IMR-90 (cell line): ENCODE measurements at regions not wholly inside any gene's neighbourhood (a gene's known extent, or its start where the extent isn't known, plus 50 kb on each side); places are given as distances from the start of the nearest gene placed in this dataset.

ENCODE experiments used
- ATAC-seq: fragments of 200-7000 bp; cut with Tn5 transposase; 2 replicates; pipeline ENCODE4 v1.9.1; 2020; ENCODE audit warnings: low read depth, mild to moderate bottlenecking, moderate library complexity
- BruUV-seq: library from RNA; stranded (reverse); fragments of 400-500 nt; replicated peaks from 2 replicates; lab custom pipeline; 2021; lab: Mats Ljungman, UMichigan
- CTCF ChIA-PET: fragments of 300-600 bp; formaldehyde crosslinking; extraction: SDS; loops from one replicate; lab custom pipeline; 2021; ENCODE audit warnings: antibody characterized with exemption; lab: Yijun Ruan, JAX
- POLR2A ChIA-PET: fragments of 300-600 bp; sonication (Branson Sonifier 250); formaldehyde crosslinking; loops from one replicate; lab custom pipeline; 2022; ENCODE audit warnings: antibody characterized with exemption; ENCODE audit not compliant: unreplicated experiment; lab: Charles Lee
- DNase-seq: peaks from one replicate; pipeline ENCODE4 v3.0.0; 2013
- H2AFZ ChIP-seq: replicated peaks from 2 replicates; pipeline ENCODE3; 2013; ENCODE audit warnings: low read length, mild to moderate bottlenecking; ENCODE audit not compliant: poor library complexity
- H2AK5ac ChIP-seq: 2 replicates; pipeline ENCODE4 v1.6.1; 2013; ENCODE audit warnings: low read depth, low read length, inconsistent platforms
- H2AK9ac ChIP-seq: replicated peaks from 2 replicates; pipeline ENCODE3; 2013; ENCODE audit warnings: mild to moderate bottlenecking, low read depth, low read length, moderate library complexity; ENCODE audit not compliant: poor library complexity
- H2BK120ac ChIP-seq: 2 replicates; pipeline ENCODE4 v1.6.1; 2013; ENCODE audit warnings: low read depth, low read length, inconsistent platforms
- H2BK15ac ChIP-seq: 3 replicates; pipeline ENCODE4 v1.6.1; 2013; ENCODE audit warnings: low read depth, low read length, inconsistent platforms
- H2BK20ac ChIP-seq: 2 replicates; pipeline ENCODE4 v1.6.1; 2013; ENCODE audit warnings: low read depth, mild to moderate bottlenecking, inconsistent platforms, low read length, moderate library complexity
- H2BK5ac ChIP-seq: 2 replicates; pipeline ENCODE4 v1.6.1; 2013; ENCODE audit warnings: mild to moderate bottlenecking, low read depth, low read length, inconsistent platforms; ENCODE audit not compliant: poor library complexity, severe bottlenecking
- H3K14ac ChIP-seq: replicated peaks from 2 replicates; pipeline ENCODE4 v1.6.1; 2013; ENCODE audit warnings: low read depth, low read length, inconsistent platforms
- H3K18ac ChIP-seq: 2 replicates; pipeline ENCODE4 v1.6.1; 2013; ENCODE audit warnings: low read depth, low read length, control low read depth
- H3K23ac ChIP-seq: 2 replicates; pipeline ENCODE4 v1.6.1; 2013; ENCODE audit warnings: low read depth, low read length, inconsistent platforms
- H3K27ac ChIP-seq: 2 replicates; pipeline ENCODE4 v1.5.1; 2013; ENCODE audit warnings: mild to moderate bottlenecking, control low read depth, low read length; ENCODE audit not compliant: insufficient read depth
- H3K27me3 ChIP-seq: 2 replicates; pipeline ENCODE4 v1.6.1; 2013; ENCODE audit warnings: low read length; ENCODE audit not compliant: control insufficient read depth, insufficient read depth
- H3K36me3 ChIP-seq: 2 replicates; pipeline ENCODE4 v1.6.1; 2013; ENCODE audit warnings: low read length, mixed read lengths; ENCODE audit not compliant: control insufficient read depth, insufficient read depth
- H3K4ac ChIP-seq: 2 replicates; pipeline ENCODE4 v1.6.1; 2013; ENCODE audit warnings: low read depth, low read length, inconsistent platforms
- H3K4me1 ChIP-seq: 2 replicates; pipeline ENCODE4 v1.6.1; 2013; ENCODE audit warnings: low read length, mixed read lengths; ENCODE audit not compliant: control insufficient read depth, insufficient read depth
- H3K4me2 ChIP-seq: 2 replicates; pipeline ENCODE4 v1.6.1; 2013; ENCODE audit warnings: low read depth, mild to moderate bottlenecking, control low read depth, low read length, moderate library complexity
- H3K4me3 ChIP-seq: 2 replicates; pipeline ENCODE4 v1.5.1; 2013; ENCODE audit warnings: low read depth, mild to moderate bottlenecking, control low read depth, low read length, moderate library complexity; ENCODE audit not compliant: insufficient read depth
- H3K56ac ChIP-seq: 2 replicates; pipeline ENCODE4 v1.6.1; 2013; ENCODE audit warnings: low read length, inconsistent platforms; ENCODE audit not compliant: insufficient read depth; ENCODE audit errors: extremely low read depth
- H3K79me1 ChIP-seq, 2 experiments: 2 replicates each; pipeline ENCODE4 v1.6.1; 2013; ENCODE audit warnings: low read length in 2 of 2, inconsistent platforms in 1 of 2, low read depth in 1 of 2
- H3K9ac ChIP-seq: 2 replicates; pipeline ENCODE4 v1.6.1; 2013; ENCODE audit warnings: low read depth, low read length, control low read depth
- H3K9me1 ChIP-seq: 2 replicates; pipeline ENCODE4 v1.6.1; 2013; ENCODE audit warnings: low read length, inconsistent platforms; ENCODE audit not compliant: insufficient read depth
- H3K9me3 ChIP-seq: 2 replicates; pipeline ENCODE4 v1.6.1; 2013; ENCODE audit warnings: low read length; ENCODE audit not compliant: control insufficient read depth, insufficient read depth
- H4K20me1 ChIP-seq: 2 replicates; pipeline ENCODE4 v1.6.1; 2013; ENCODE audit warnings: low read length, inconsistent platforms; ENCODE audit not compliant: insufficient read depth
- H4K5ac ChIP-seq: 2 replicates; pipeline ENCODE4 v1.6.1; 2013; ENCODE audit warnings: mild to moderate bottlenecking, low read depth, low read length, control low read depth
- H4K8ac ChIP-seq, 2 experiments: 2 replicates each; pipeline ENCODE4 v1.6.1; 2013; ENCODE audit warnings: low read depth in 2 of 2, low read length in 2 of 2, control low read depth in 1 of 2, inconsistent platforms in 1 of 2
- H4K91ac ChIP-seq: 2 replicates; pipeline ENCODE4 v1.6.1; 2013; ENCODE audit warnings: low read depth, low read length, inconsistent platforms; ENCODE audit not compliant: insufficient read depth
- BHLHE40 ChIP-seq: fragments of 150-350 bp; IDR thresholded peaks from 2 replicates; pipeline ENCODE4 v1.6.1; 2016; ENCODE audit warnings: mild to moderate bottlenecking, low read depth, low read length
- CEBPB ChIP-seq: IDR thresholded peaks from 2 replicates; pipeline ENCODE4 v1.6.1; 2012; ENCODE audit warnings: low read depth, low read length, improper control_type of control experiment
- CHD1 ChIP-seq: IDR thresholded peaks from 2 replicates; pipeline ENCODE4 v1.6.1; 2012; ENCODE audit warnings: low read depth, low read length, improper control_type of control experiment
- FOS ChIP-seq: fragments of 150-350 bp; IDR thresholded peaks from 2 replicates; pipeline ENCODE4 v1.6.1; 2016; ENCODE audit warnings: low read depth, low read length
- MAFK ChIP-seq: IDR thresholded peaks from 2 replicates; pipeline ENCODE4 v1.6.1; 2012; ENCODE audit warnings: low read depth, low read length, improper control_type of control experiment
- MAZ ChIP-seq: IDR thresholded peaks from 2 replicates; pipeline ENCODE4 v1.6.1; 2012; ENCODE audit warnings: low read depth, mild to moderate bottlenecking, low read length, improper control_type of control experiment, moderate library complexity, borderline replicate concordance
- MXI1 ChIP-seq: IDR thresholded peaks from 2 replicates; pipeline ENCODE4 v1.6.1; 2012; ENCODE audit warnings: low read depth, mild to moderate bottlenecking, low read length, moderate library complexity, borderline replicate concordance
- NFE2L2 ChIP-seq: fragments of 150-350 bp; IDR thresholded peaks from 2 replicates; pipeline ENCODE4 v1.6.1; 2016; ENCODE audit warnings: low read depth, mild to moderate bottlenecking, low read length
- POLR2A ChIP-seq: IDR thresholded peaks from 2 replicates; pipeline ENCODE4 v1.6.1; 2012; ENCODE audit warnings: mild to moderate bottlenecking, low read depth, low read length
- RAD21 ChIP-seq: IDR thresholded peaks from 2 replicates; pipeline ENCODE4 v1.6.1; 2012; ENCODE audit warnings: low read length, improper control_type of control experiment
- RCOR1 ChIP-seq: IDR thresholded peaks from 2 replicates; pipeline ENCODE4 v1.6.1; 2012; ENCODE audit warnings: mild to moderate bottlenecking, low read length, improper control_type of control experiment; ENCODE audit not compliant: insufficient replicate concordance
- RFX5 ChIP-seq: IDR thresholded peaks from 2 replicates; pipeline ENCODE4 v1.8.0; 2012; ENCODE audit warnings: low read depth, mild to moderate bottlenecking, low read length, moderate library complexity
- SMC3 ChIP-seq: fragments of 150-350 bp; IDR thresholded peaks from 2 replicates; pipeline ENCODE4 v1.6.1; 2016; ENCODE audit warnings: low read depth, mild to moderate bottlenecking, antibody characterized with exemption, low read length, moderate library complexity
- WGBS, 2 experiments: methylation state at CpG; one replicate each; pipeline versions ENCODE4 v1.1.5 to v1.1.7; 2013; ENCODE audit warnings: missing lambda C conversion rate in 2 of 2; ENCODE audit not compliant: insufficient read length in 1 of 2; ENCODE audit errors: extremely low coverage in 2 of 2; 5-methylcytosine and 5-hydroxymethylcytosine counted together
- dilution Hi-C: fragments of 300-500 bp; cut with HindIII; formaldehyde crosslinking; loops from one replicate; pipeline ENCODE4 v1.14.3; 2018; ENCODE audit warnings: low sequenced_read_pairs; ENCODE audit not compliant: unreplicated experiment
- in situ Hi-C: fragments of 300-500 bp; cut with MboI; formaldehyde crosslinking; loops from 3 replicates; pipeline ENCODE4 v1.14.3; 2019; ENCODE audit warnings: low sequenced_read_pairs, inconsistent platforms, mixed read lengths
- intact Hi-C: fragments of 100-400 bp; cut with micrococcal nuclease; formaldehyde crosslinking; loops from 2 replicates; pipeline ENCODE4 v1.10.0; 2022
- TF ChIP-seq, protein P1 (sequence below): conservative IDR thresholded peaks from 2 replicates; pipeline ENCODE4 v1.5.1; 2012; ENCODE audit warnings: mild to moderate bottlenecking, low read depth, low read length, improper control_type of control experiment
- TF ChIP-seq, protein P2 (sequence below): fragments of 150-350 bp; IDR thresholded peaks from 2 replicates; pipeline ENCODE4 v1.6.1; 2016; ENCODE audit warnings: low read depth, mild to moderate bottlenecking, low read length, moderate library complexity, borderline replicate concordance
- TF ChIP-seq, protein P3 (sequence below): fragments of 150-350 bp; IDR thresholded peaks from 2 replicates; pipeline ENCODE4 v1.6.1; 2017; ENCODE audit warnings: mild to moderate bottlenecking, antibody characterized with exemption, low read length, low read depth

DNA sequence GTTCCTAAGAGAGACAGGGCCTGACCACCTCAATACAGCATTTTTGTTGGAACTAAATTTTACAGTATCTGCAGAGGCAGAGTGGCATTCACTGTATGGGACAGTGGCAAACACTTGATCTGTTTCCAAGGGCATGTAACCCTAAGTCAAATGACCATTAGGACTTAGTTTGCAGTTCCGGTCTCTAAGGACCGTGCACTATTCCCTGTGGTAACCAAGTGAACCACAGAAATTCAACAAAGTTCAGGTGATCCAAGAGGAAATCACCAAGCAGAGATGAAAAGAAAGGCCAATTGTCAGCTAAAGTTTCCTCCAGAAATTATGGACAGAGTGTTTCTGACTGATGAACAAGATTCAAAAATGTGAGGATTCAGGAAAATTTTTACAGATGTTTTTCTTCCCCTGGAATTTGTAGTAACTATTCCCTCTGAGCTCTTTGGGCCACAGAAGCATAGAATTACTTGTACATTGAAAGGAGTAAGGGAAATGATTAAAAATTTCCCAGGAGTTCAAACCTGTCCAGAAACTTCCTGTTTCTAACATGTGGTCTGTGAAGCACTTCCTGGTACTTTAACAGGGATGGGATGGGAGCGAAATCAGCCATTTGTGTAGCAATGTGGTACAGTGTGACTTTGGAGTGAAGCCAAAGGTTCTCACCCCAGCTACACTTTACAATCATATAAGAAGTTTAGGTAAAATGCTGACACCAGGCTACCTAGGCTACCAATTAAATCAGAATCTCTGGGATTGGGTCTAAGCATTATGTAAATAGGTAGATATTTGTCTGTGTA is 266.1 kb upstream of the MAP3K1 start:
- Histone ChIP-seq H3K14ac (no peak overlapping the region), H3K18ac (no peak overlapping the region), H4K91ac (no peak overlapping the region), H3K79me1 (no peaks in the 10 kb centered on the region), H2AFZ (no peak overlapping the region), H3K4me1 (peaks cover 4% of the 10 kb centered on the region; the same call in 1 of the 2 replicates), H3K9ac (no peak overlapping the region), H2BK15ac (no peak overlapping the region), H3K4ac (no peak overlapping the region), H2BK120ac (no peak overlapping the region), H3K27me3 (no peaks in the 10 kb centered on the region), H4K8ac (no peak overlapping the region), H3K9me1 (no peaks in the 10 kb centered on the region), H3K36me3 (no peaks in the 10 kb centered on the region), H2AK5ac (no peak overlapping the region), H4K20me1 (no peaks in the 10 kb centered on the region), H3K4me2 (no peak overlapping the region), H3K56ac (no peak overlapping the region), H2AK9ac (no peak overlapping the region), H2BK5ac (no peak overlapping the region), H3K27ac (no peak overlapping the region), H4K5ac (no peak overlapping the region; the same call in 1 of the 2 replicates), H3K23ac (no peak overlapping the region), H2BK20ac (no peak overlapping the region), H3K9me3 (no peaks in the 10 kb centered on the region), H3K4me3 (no peak overlapping the region)
- dilution Hi-C loops = no loop called here
- in situ Hi-C loops = no loop called here
- ChIA-PET CTCF (no interaction called here), POLR2A (no interaction called here)
- TF ChIP-seq, protein P1, sequence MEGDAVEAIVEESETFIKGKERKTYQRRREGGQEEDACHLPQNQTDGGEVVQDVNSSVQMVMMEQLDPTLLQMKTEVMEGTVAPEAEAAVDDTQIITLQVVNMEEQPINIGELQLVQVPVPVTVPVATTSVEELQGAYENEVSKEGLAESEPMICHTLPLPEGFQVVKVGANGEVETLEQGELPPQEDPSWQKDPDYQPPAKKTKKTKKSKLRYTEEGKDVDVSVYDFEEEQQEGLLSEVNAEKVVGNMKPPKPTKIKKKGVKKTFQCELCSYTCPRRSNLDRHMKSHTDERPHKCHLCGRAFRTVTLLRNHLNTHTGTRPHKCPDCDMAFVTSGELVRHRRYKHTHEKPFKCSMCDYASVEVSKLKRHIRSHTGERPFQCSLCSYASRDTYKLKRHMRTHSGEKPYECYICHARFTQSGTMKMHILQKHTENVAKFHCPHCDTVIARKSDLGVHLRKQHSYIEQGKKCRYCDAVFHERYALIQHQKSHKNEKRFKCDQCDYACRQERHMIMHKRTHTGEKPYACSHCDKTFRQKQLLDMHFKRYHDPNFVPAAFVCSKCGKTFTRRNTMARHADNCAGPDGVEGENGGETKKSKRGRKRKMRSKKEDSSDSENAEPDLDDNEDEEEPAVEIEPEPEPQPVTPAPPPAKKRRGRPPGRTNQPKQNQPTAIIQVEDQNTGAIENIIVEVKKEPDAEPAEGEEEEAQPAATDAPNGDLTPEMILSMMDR = no peak
- TF ChIP-seq RFX5 (no peak), CEBPB (no peak), RAD21 (no peak), NFE2L2 (no peak), FOS (no peak), POLR2A (no peak), MAFK (no peak), SMC3 (no peak), CHD1 (no peak), MAZ (no peak), BHLHE40 (no peak), MXI1 (no peak), RCOR1 (no peak)
- TF ChIP-seq, protein P2, sequence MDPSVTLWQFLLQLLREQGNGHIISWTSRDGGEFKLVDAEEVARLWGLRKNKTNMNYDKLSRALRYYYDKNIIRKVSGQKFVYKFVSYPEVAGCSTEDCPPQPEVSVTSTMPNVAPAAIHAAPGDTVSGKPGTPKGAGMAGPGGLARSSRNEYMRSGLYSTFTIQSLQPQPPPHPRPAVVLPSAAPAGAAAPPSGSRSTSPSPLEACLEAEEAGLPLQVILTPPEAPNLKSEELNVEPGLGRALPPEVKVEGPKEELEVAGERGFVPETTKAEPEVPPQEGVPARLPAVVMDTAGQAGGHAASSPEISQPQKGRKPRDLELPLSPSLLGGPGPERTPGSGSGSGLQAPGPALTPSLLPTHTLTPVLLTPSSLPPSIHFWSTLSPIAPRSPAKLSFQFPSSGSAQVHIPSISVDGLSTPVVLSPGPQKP = no peak
- TF ChIP-seq, protein P3, sequence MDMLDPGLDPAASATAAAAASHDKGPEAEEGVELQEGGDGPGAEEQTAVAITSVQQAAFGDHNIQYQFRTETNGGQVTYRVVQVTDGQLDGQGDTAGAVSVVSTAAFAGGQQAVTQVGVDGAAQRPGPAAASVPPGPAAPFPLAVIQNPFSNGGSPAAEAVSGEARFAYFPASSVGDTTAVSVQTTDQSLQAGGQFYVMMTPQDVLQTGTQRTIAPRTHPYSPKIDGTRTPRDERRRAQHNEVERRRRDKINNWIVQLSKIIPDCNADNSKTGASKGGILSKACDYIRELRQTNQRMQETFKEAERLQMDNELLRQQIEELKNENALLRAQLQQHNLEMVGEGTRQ = no peak
- no CpG with 5 or more reads among the region's 3 CpGs for WGBS, 2 experiments
- no peak for ATAC-seq
- no TSS peak for BruUV-seq
- intact Hi-C loops = no loop called here
- DNase-seq = no peak
